Left lung (tissue), 4 donors: ENCODE measurements at regions not wholly inside any gene's neighbourhood (a gene's known extent, or its start where the extent isn't known, plus 50 kb on each side); places are given as distances from the start of the nearest gene placed in this dataset.

ENCODE experiments used
- ATAC-seq: fragments of 200-7000 bp; cut with Tn5 transposase; one replicate; pipeline ENCODE4 v1.9.1; 2020; ENCODE audit warnings: moderate library complexity
- DNase-seq, 4 donors: peaks; one replicate each; pipeline ENCODE4 v3.0.0-alpha.2; 2013 to 2020
- H3K27ac ChIP-seq, 2 donors: fragments of 200-600 bp; sonication (generic) in 1 of 2; one replicate each; pipeline versions ENCODE4 v1.5.0 to v1.8.0; 2020 to 2021
- H3K27me3 ChIP-seq, 2 donors: fragments of 200-600 bp; sonication (generic) in 1 of 2; one replicate each; pipeline versions ENCODE4 v1.5.0 to v1.8.0; 2020 to 2021
- H3K36me3 ChIP-seq, 2 donors: fragments of 200-600 bp; sonication (generic) in 1 of 2; one replicate each; pipeline versions ENCODE4 v1.5.0 to v1.8.0; 2020 to 2021
- H3K4me1 ChIP-seq, 2 donors: fragments of 200-600 bp; one replicate each; pipeline ENCODE4 v1.8.0; 2021
- H3K4me3 ChIP-seq, 2 donors: fragments of 200-600 bp; sonication (generic) in 1 of 2; one replicate each; pipeline versions ENCODE4 v1.5.0 to v1.8.0; 2020 to 2021; ENCODE audit warnings: mild to moderate bottlenecking in 1 of 2
- H3K9me3 ChIP-seq, 2 donors: fragments of 200-600 bp; sonication (generic) in 1 of 2; one replicate each; pipeline versions ENCODE4 v1.5.0 to v1.8.0; 2020 to 2021
- intact Hi-C, 2 donors: fragments of 100-400 bp; cut with DNase I; formaldehyde crosslinking; loops; one replicate each; pipeline versions ENCODE4 v1.11.2 to v1.14.2; 2022
- TF ChIP-seq, protein P1 (sequence below), 2 donors: fragments of 200-600 bp; sonication (generic) in 1 of 2; IDR thresholded peaks; one replicate each; pipeline versions ENCODE4 v1.5.0 to v1.8.0; 2021; ENCODE audit warnings: antibody characterized with exemption in 2 of 2
- donor health status: DM: no; HTN: yes; CAD: no.
- donor health status: DM: no; HTN: no; CAD: no.

DNA sequence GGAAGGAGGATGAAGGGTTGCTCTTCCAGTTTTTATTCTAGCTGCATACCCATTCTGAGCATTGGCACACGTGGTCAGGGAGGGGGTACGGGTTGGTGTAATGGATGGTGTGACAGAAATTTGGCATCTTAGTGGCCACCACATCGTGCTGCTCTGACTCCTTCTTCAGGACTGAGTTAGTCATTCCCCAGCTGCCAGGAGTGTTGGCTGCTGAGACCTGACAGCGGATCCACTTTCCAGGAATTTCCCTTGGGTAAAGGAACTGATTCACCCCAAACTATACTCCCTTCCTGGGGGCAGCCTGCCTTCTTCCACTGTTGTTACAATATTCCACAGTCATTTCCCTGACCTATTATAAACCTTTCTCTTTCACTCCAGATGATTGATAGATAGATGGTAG, 595.5 kb upstream of the KLHL1 start:
- Histone ChIP-seq H3K4me3 (no peak overlapping the region), H3K36me3 (no peaks in the 10 kb centered on the region), H3K27me3 (no peaks in the 10 kb centered on the region), H3K4me1 (no peaks in the 10 kb centered on the region), H3K9me3 (no peaks in the 10 kb centered on the region), H3K27ac (no peak overlapping the region)
- intact Hi-C loops, result no loop called here
- TF ChIP-seq, protein P1, sequence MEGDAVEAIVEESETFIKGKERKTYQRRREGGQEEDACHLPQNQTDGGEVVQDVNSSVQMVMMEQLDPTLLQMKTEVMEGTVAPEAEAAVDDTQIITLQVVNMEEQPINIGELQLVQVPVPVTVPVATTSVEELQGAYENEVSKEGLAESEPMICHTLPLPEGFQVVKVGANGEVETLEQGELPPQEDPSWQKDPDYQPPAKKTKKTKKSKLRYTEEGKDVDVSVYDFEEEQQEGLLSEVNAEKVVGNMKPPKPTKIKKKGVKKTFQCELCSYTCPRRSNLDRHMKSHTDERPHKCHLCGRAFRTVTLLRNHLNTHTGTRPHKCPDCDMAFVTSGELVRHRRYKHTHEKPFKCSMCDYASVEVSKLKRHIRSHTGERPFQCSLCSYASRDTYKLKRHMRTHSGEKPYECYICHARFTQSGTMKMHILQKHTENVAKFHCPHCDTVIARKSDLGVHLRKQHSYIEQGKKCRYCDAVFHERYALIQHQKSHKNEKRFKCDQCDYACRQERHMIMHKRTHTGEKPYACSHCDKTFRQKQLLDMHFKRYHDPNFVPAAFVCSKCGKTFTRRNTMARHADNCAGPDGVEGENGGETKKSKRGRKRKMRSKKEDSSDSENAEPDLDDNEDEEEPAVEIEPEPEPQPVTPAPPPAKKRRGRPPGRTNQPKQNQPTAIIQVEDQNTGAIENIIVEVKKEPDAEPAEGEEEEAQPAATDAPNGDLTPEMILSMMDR (IDR thresholded peaks at IDR 0.05), result no peak
- ATAC-seq (no peak), DNase-seq (no peak)

DNA sequence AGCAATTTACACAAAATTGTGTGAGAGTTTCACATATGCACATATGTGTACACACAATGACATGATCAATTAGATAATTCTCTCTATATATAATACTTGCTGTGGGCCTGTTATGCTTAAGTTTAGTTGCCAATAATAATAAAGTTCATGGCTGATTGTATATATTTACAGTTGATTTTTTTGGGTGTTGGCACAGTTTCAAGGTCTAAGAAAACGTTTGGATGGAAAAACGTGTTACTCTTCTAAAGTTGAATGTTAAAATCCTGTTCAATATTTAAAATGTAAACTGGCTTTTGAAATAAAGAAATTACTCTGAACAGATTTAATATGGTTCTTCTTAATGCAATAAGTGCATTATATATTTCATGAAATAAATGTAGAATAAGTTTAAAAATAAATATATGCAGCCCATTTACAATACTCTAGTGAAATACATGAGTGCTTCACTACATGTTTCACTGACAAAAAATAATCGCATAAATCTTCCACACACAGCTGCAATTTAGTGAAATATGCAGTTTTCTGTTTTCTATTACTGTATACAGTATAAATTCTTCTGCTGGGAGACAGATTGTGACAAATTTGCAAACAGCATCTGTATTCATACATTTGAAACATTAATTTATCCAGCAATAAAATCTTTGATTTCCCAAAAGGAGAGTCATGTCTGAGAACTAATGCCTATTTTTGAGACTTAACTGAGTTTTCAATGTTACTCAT, 586.9 kb upstream of the KLHL1 start:
- no peaks in the 10 kb centered on the region for H3K27me3 ChIP-seq
- no peak for DNase-seq
- H3K27ac ChIP-seq, result no peak overlapping the region
- no peaks in the 10 kb centered on the region for H3K36me3 ChIP-seq
- peaks cover 0 to 5% of the 10 kb centered on the region in 2 donors for H3K9me3 ChIP-seq
- TF ChIP-seq, protein P1 (IDR thresholded peaks at IDR 0.05), result no peak
- intact Hi-C loops, result no loop called here
- H3K4me1 ChIP-seq, result no peaks in the 10 kb centered on the region
- ATAC-seq, result no peak
- no peak overlapping the region for H3K4me3 ChIP-seq

DNA sequence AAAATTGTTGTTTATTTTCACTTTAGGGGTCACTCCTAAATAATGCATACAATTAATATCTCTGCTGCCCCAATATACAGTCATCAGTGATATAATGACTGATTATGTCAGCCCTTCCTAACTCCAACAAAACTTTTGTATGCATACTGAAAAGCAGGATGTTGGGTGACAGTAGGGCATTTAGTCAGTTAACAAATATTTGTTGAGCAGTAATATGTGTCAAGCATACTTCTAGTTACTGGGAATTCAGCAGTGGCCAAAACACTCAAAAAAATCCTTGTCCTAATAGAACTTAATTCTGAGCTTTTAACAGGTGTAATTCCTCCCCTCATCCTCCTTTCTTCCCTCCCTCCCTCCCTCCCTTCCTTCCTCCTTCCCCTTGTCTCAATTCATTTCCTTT, 560.7 kb upstream of the KLHL1 start:
- TF ChIP-seq, protein P1 (IDR thresholded peaks at IDR 0.05), result no peak
- Histone ChIP-seq H3K27me3 (no peaks in the 10 kb centered on the region), H3K4me1 (no peaks in the 10 kb centered on the region), H3K9me3 (peaks cover 0 to 3% of the 10 kb centered on the region in 2 donors), H3K27ac (no peak overlapping the region), H3K4me3 (no peak overlapping the region), H3K36me3 (no peaks in the 10 kb centered on the region)
- peak; percentile 93 for ATAC-seq
- no peak for DNase-seq
- intact Hi-C loops, result no loop called here

DNA sequence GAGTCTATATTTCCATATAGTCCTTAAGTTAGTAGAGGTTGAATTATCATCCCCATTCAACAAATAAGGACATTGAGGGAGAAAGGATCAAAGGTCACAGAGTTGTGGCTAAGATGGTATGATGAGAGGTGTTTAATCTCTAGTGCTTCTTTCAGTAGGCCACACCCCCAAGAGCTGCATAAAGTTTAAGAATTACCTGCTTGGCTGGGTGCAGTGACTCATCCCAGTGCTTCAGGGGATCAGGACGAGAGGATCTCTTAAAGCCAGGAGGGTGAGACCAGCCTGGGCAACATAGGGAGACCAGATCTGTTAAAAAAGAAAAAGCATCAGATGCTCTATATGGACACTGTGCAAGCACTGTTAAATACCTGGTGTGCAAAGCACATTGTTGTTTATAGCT, 560.0 kb upstream of the KLHL1 start:
- DNase-seq, result peak in 1 of 4 donors; percentile 46
- no peaks in the 10 kb centered on the region for H3K4me1 ChIP-seq
- TF ChIP-seq, protein P1 (IDR thresholded peaks at IDR 0.05), result no peak
- no peak overlapping the region for H3K4me3 ChIP-seq
- H3K9me3 ChIP-seq, result peaks cover 0 to 2% of the 10 kb centered on the region in 2 donors
- no peaks in the 10 kb centered on the region for H3K27me3 ChIP-seq
- no peaks in the 10 kb centered on the region for H3K36me3 ChIP-seq
- intact Hi-C loops, result no loop called here
- peak; percentile 95 for ATAC-seq
- no peak overlapping the region for H3K27ac ChIP-seq

DNA sequence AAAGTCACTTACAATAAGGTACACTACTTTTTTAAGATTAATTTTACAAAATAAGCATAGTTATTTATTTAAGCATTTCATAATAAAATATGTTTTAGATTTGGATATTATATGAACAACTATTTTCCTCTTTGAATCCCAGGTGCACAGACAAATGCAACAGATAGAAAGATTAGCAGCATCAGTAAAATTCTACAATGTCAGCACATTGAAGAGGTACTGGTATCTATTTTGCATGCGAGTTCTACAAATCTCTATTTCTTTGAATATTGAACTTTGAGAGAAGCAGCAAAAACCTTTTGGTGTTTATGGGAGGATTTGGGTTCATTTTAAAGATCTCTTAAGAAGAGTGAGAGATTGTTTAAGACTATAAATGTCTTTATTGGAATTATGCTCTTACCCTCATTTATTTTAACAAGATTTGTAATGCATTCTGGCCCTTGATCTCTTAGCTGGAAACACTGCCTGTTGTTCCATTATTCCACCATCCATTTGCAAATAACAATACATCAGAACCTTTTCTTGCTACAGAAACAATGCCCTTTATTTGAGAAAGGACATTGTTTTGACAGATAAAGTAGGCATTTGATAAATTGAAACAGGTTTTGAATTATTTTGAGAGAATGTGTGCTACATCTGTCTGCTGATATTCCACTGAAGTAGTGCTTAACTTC, 558.8 kb upstream of the KLHL1 start:
- intact Hi-C loops, result no loop called here
- Histone ChIP-seq H3K27me3 (no peaks in the 10 kb centered on the region), H3K4me1 (no peaks in the 10 kb centered on the region), H3K4me3 (no peak overlapping the region), H3K36me3 (no peaks in the 10 kb centered on the region), H3K9me3 (no peaks in the 10 kb centered on the region), H3K27ac (no peak overlapping the region)
- TF ChIP-seq, protein P1 (IDR thresholded peaks at IDR 0.05), result no peak
- ATAC-seq (no peak), DNase-seq (no peak)
